ENCODE measurements at regions not wholly inside any gene's neighbourhood (a gene's known extent, or its start where the extent isn't known, plus 50 kb on each side); places are given as distances from the start of the nearest gene placed in this dataset.

DNA sequence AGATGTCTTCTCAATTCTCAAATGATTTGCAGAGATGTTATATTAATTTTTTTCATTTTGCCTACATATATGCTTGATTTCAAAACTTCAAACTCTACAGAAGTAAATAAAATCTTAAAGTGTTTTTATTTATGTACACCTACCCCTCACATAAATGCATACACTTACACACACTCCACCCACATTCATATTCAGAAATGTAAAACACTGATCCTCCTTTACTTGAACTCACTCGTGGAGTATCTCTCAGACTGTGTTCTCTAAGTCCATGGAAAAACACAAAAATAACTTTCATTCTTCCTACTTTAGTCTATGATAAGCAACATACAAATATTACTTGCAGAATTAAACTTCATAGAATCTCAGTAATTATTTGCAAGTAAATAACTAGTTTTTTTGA is 209.1 kb upstream of the RBMS1 start:
- Histone ChIP-seq H3K27me3 (ENCODE audit: control insufficient read depth, insufficient read depth, low read length) (no peaks in the 10 kb centered on the region), H3K9me3 (ENCODE audit: control insufficient read depth, insufficient read depth, low read depth, low read length) (no peaks in the 10 kb centered on the region), H3K4me1 (ENCODE audit: control insufficient read depth, insufficient read depth, low read length) (no peaks in the 10 kb centered on the region), H3K27ac (ENCODE audit: low read length) (no peak overlapping the region), H3K36me3 (ENCODE audit: control insufficient read depth, insufficient read depth, low read length) (no peaks in the 10 kb centered on the region), H3K4me3 (ENCODE audit: low read depth in 2 of 2, low read length in 2 of 2) (no peak overlapping the region)
- intact Hi-C loops (cut with micrococcal nuclease; ENCODE audit: unreplicated experiment) (no loop called here), in situ Hi-C loops (cut with HindIII; ENCODE audit: low pct_unique_long_range_greater_than_20kb, low sequenced_read_pairs) (no loop called here)
- CTCF ChIA-PET, result no interaction called here
- ATAC-seq (no peak), DNase-seq (ENCODE audit: low read depth, low spot score) (no peak)
- no peak for TF ChIP-seq POLR2AphosphoS5 (IDR thresholded peaks at IDR 0.05; ENCODE audit: low read depth, low read length)
- TF ChIP-seq CTCF (IDR thresholded peaks at IDR 0.05), result no peak
- no peak for TF ChIP-seq REST (IDR thresholded peaks at IDR 0.05; ENCODE audit: insufficient read depth in 1 of 2, low read depth in 2 of 2, low read length in 1 of 2)
- no peak for TF ChIP-seq TCF7L2 (IDR thresholded peaks at IDR 0.05; ENCODE audit: low read depth, low read length)
- no peak for TF ChIP-seq SIN3A (IDR thresholded peaks at IDR 0.05; ENCODE audit: borderline replicate concordance, insufficient read depth, low read depth, low read length)
- BruUV-seq (replicated peaks), result no TSS peak
- POLR2A ChIA-PET, result no interaction called here

- POLR2A ChIA-PET, result interaction anchor here (0.6 kb wide), 1 partner anchor 827 kb away, joined by 3 read pairs; no protein-coding TSS in a partner anchor
- CTCF ChIA-PET, result no interaction called here
- Histone ChIP-seq H3K36me3 (ENCODE audit: control insufficient read depth, insufficient read depth, low read length) (no peaks in the 10 kb centered on the region), H3K4me3 (ENCODE audit: low read depth in 2 of 2, low read length in 2 of 2) (no peak overlapping the region), H3K9me3 (ENCODE audit: control insufficient read depth, insufficient read depth, low read depth, low read length) (no peaks in the 10 kb centered on the region), H3K27me3 (ENCODE audit: control insufficient read depth, insufficient read depth, low read length) (no peaks in the 10 kb centered on the region), H3K27ac (ENCODE audit: low read length) (no peak overlapping the region), H3K4me1 (ENCODE audit: control insufficient read depth, insufficient read depth, low read length) (no peaks in the 10 kb centered on the region)
- DNase-seq (ENCODE audit: low read depth, low spot score) (no peak), ATAC-seq (no peak)
- TF ChIP-seq SIN3A (IDR thresholded peaks at IDR 0.05; ENCODE audit: borderline replicate concordance, insufficient read depth, low read depth, low read length), result no peak
- TF ChIP-seq CTCF (IDR thresholded peaks at IDR 0.05), result no peak
- TF ChIP-seq TCF7L2 (IDR thresholded peaks at IDR 0.05; ENCODE audit: low read depth, low read length), result no peak
- TF ChIP-seq REST (IDR thresholded peaks at IDR 0.05; ENCODE audit: insufficient read depth in 1 of 2, low read depth in 2 of 2, low read length in 1 of 2), result no peak
- no peak for TF ChIP-seq POLR2AphosphoS5 (IDR thresholded peaks at IDR 0.05; ENCODE audit: low read depth, low read length)
- no TSS peak for BruUV-seq (replicated peaks)
- in situ Hi-C loops (cut with HindIII; ENCODE audit: low pct_unique_long_range_greater_than_20kb, low sequenced_read_pairs) (no loop called here), intact Hi-C loops (cut with micrococcal nuclease; ENCODE audit: unreplicated experiment) (no loop called here)
Observed at GRCh38 chr2:160703648-160704585, 210.3 kb upstream of the RBMS1 start.

Measured in Panc1 (cell line).